Stimulated activated naive CD4-positive, alpha-beta T cell treated with Interleukin-2 at 50 U/mL for 16 hours (primary cell): ENCODE measurements at regions not wholly inside any gene's neighbourhood (a gene's known extent, or its start where the extent isn't known, plus 50 kb on each side); places are given as distances from the start of the nearest gene placed in this dataset.

ENCODE experiments used
- DNase-seq: peaks from one replicate; lab custom pipeline; 2025; lab: John Stamatoyannopoulos, UW

DNA sequence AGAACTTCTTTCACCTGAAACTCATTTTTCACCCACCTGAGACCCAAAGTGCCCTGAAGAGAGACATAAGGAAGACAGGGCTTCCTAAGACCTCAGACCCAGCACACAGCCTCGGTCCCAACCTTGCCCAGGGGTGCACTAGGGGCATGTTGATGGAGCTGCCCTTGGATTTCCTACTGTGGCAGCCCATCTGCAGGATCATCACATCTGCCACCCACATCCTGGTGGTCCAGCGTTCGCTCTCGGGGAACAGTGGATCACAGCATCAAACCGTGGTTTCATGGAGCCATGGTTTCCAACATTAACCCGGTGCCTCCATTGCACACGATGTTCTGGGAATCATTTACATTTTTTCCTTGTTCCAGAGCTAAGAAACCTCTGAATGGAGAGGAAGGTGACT is 186.4 kb downstream of the TFCP2L1 start:
- DNase-seq, result no peak

- DNase-seq, result no peak
Observed at GRCh38 chr2:121099329-121100290, 185.4 kb downstream of the TFCP2L1 start.

- no peak for DNase-seq
Observed at GRCh38 chr2:121101093-121101715, 183.8 kb downstream of the TFCP2L1 start.

GRCh38 chr2:121102941-121103340 is 182.1 kb downstream of the TFCP2L1 start:
- DNase-seq, result no peak

DNA sequence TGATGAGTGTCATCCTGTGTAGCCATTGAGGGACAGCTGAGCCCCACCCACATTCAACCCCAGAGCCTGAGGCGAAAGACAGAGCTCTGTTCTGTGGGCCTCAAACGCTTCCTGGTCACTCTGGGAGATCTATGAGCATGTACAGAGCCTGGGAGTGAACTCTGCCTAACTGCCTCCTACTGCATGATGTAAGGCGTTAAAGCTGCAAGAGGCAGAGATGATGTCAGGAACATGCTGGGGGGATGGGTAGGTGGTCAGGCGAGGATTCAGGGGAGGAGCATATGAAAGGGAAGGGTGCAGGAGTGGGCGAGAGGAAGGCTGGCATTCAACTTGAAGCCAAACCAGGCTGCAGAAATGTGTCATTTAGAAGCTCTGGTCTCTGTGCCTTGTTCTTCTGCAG is 181.0 kb downstream of the TFCP2L1 start:
- no peak for DNase-seq

- DNase-seq, result no peak
Observed at GRCh38 chr2:121104721-121105141, 180.3 kb downstream of the TFCP2L1 start.

GRCh38 chr2:121110924-121111323 is 174.1 kb downstream of the TFCP2L1 start:
- DNase-seq, result no peak

DNA sequence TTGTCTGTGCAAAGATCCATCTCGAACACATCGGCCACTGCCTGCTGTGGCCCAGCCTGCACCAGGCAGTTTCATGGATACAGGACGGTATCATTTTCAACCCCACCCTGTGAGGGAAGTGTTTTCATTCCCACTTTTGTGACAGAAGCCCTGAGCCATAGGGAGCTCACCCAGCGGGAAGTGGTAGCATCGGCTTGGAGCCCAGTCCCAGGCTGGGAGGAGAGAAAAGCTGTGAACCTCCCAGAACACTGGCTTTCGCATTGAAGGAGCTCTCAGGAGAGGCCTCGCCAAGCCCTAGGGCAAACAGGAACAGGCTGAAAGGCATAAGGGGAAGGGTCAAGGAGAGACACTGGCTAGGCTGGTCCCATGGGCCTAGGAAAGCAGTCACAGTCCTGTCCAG is 166.1 kb downstream of the TFCP2L1 start:
- no peak for DNase-seq

DNA sequence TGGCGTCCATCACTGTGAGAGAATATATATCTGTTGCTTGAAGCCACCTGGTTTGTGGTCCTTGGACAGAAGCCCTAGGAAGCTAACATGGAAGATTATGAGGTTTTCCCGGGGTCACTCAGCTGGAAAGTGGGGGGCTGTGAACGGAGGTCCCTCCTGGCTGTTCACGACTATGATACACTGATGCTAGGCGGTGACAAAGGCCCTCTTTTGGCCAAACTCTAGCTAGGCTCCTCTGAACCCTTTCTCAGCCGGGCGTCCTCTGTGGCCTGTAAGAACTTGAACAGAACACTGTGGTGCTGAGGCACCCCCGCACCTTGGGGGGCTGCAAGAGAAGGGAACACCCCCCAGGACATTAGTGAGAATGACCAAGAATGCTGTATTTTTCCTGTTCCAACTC is 164.6 kb downstream of the TFCP2L1 start:
- no peak for DNase-seq

GRCh38 chr2:121120991-121121390 is 164.0 kb downstream of the TFCP2L1 start:
- no peak for DNase-seq

GRCh38 chr2:121121661-121122060 is 163.3 kb downstream of the TFCP2L1 start:
- DNase-seq, result no peak

DNA sequence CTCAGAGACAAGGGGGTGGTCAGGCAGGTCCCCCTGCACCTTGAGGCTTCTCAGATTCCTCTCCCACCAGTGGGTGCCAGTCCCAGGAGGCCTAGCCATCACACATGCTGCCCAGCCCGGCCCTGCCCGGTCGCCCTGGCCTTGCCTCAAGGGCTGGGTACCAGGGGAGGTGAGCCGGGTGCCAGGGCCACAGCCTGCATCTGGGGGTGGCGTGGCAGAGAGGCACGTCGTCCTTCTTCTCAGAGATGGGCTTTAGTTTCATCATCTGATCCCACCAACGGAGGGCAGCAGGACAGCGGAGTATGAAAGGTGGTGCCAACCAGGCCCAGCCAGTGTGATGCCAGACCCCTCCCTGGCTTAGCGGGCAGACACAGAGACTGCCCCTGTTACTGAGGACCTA is 161.7 kb downstream of the TFCP2L1 start:
- no peak for DNase-seq

- DNase-seq, result no peak
Observed at GRCh38 chr2:121124330-121124729, 160.7 kb downstream of the TFCP2L1 start.

GRCh38 chr2:121125350-121125749 is 159.7 kb downstream of the TFCP2L1 start:
- no peak for DNase-seq

- DNase-seq, result no peak
Observed at GRCh38 chr2:121128741-121129659, 156.0 kb downstream of the TFCP2L1 start.

DNA sequence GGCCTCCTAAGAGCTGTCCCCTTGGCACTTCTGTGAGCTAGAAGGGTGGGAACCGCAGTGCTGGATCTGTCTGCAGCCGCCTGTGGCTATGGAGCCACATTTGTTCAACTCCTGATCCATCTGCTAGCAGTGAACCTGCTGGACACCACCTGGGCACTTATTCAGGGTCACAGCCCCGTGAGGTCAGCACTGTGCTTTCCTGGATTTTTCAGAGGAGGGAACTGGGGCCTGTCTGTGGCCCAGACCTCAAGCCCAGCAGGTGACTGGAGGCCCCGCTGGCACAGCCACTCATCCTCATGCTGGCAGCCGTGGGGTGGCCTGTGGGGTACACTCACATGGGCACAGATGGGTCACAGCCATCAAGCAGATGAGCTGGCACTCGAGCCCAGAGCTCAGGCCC is 155.3 kb downstream of the TFCP2L1 start:
- no peak for DNase-seq

GRCh38 chr2:121130301-121130850 is 154.6 kb downstream of the TFCP2L1 start:
- no peak for DNase-seq

- DNase-seq, result no peak
Observed at GRCh38 chr2:121131375-121131774, 153.6 kb downstream of the TFCP2L1 start.

DNA sequence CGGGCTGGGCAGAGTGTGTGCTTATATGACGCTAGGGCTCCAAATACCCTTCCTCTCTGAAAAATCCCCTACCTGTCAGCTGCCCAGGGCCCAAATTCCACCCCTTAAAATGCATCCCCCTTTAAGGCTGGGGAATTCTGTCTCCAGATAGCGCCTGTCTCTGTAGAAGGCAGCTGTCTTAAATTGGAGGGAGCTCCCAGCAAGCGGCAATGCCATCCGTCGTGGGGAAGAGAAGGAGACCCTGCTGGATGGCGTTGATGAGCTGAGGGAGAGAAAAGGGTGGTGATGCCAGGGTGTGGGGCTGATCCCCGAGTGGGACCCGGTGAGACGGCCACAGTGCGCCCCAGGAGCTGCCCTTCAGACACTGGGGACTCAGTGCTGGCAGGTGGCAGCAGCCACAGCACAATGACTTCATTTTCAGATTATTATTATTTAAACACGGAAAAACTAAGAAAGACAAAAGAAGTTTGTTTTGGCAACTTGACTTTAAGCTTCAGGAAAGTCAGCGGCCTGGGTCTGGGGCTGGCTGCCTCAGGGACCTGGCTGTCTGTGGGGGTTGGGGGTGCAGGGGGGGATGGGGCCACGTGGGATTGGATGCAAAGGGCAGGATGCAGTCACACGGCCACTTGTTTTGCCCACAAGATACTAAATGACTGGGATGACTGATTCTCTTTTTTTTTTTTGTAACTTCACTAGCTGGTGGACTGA is 152.8 kb downstream of the TFCP2L1 start:
- DNase-seq, result no peak

DNA sequence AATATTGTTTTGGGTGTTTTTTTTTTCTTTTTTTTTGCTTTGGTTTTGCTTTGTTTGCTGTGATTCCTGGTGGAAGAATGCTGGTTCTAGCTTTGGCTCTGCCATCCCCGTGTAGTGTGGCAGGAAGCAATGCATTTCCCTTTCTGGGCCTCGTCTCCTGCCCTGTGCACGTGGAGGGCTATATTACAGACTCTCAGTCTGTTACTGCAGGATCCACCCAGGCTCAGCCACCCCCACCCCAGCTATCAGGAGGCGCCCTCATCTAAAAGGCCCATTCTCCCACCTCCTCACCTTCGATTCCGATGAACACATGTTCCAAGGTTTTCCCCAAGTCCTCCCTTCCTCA is 152.3 kb downstream of the TFCP2L1 start:
- no peak for DNase-seq

DNA sequence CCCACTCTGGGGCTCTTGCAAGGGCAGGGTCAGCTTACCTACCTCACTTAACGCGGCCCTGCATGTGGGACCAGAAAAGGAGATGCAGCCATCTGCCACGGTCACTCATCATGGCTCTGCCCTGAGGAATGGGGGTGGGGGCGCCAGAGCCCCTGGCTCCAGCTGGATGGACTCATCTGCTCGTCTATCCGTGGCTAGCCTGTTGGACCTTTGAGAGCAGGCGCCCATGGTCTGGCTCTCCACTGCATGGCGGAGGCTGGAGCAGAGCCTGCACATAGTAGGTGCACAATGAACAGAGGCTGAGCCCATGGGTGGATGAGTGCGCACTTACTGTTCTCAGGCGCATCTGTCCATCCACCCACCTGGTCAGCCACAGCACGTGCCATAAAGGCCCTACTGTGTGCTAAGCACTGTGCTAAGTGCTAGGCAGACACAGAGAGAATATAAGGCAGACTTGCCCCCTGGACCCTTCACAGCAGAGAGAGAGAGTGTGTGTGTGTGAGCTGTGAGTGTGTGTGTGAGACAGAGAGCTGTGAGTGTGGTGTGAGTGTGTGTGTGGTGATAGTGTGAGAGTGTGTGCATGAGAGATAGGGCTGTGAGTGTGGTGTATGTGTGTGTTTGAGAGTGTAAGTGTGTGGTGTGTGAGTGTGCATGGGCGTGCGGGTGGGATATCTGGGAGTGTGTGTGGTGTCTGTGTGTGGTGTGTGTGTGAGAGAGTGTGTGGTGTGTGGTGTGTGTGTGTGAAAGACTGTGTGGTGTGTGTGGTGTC is 151.3 kb downstream of the TFCP2L1 start:
- no peak for DNase-seq
